Fibroblast of lung (primary cell): ENCODE measurements at regions not wholly inside any gene's neighbourhood (a gene's known extent, or its start where the extent isn't known, plus 50 kb on each side); places are given as distances from the start of the nearest gene placed in this dataset.

ENCODE experiments used
- DNase-seq, 2 donors: peaks; one replicate each; pipeline versions ENCODE4 v3.0.0 to v3.0.0-alpha.2; 2010; ENCODE audit warnings: low read depth in 2 of 2
- H2AFZ ChIP-seq: 2 replicates; pipeline ENCODE4 v1.5.1; 2012; ENCODE audit warnings: low read length, control low read depth, inconsistent platforms
- H3K27ac ChIP-seq: 2 replicates; pipeline ENCODE4 v1.5.1; 2011; ENCODE audit warnings: low read length, control low read depth; ENCODE audit not compliant: insufficient read depth
- H3K27me3 ChIP-seq: 2 replicates; pipeline ENCODE4 v1.5.1; 2011; ENCODE audit warnings: mild to moderate bottlenecking, low read length; ENCODE audit not compliant: control insufficient read depth, insufficient read depth
- H3K36me3 ChIP-seq: 2 replicates; pipeline ENCODE4 v1.5.1; 2011; ENCODE audit warnings: low read length; ENCODE audit not compliant: control insufficient read depth, insufficient read depth
- H3K4me1 ChIP-seq: 2 replicates; pipeline ENCODE4 v1.5.1; 2011; ENCODE audit warnings: low read length; ENCODE audit not compliant: control insufficient read depth, insufficient read depth; ENCODE audit errors: extremely low read depth
- H3K4me2 ChIP-seq: 2 replicates; pipeline ENCODE4 v1.5.1; 2011; ENCODE audit warnings: low read length, control low read depth; ENCODE audit not compliant: insufficient read depth; ENCODE audit errors: extremely low read depth
- H3K4me3 ChIP-seq, 4 experiments: fragments of 200-600 bp in 1 of 4; sonication (generic) in 1 of 4; replicated peaks in 1 of 4; 2 replicates each; pipeline ENCODE4 v1.5.1; 2011 to 2016; ENCODE audit warnings: low read length in 4 of 4, low read depth in 3 of 4, mild to moderate bottlenecking in 3 of 4, control low read depth in 2 of 4, inconsistent platforms in 1 of 4, mixed read lengths in 1 of 4; ENCODE audit not compliant: insufficient read depth in 1 of 4; ENCODE audit errors: control extremely low read depth in 1 of 4
- H3K79me2 ChIP-seq: 2 replicates; pipeline ENCODE4 v1.5.1; 2012; ENCODE audit warnings: mild to moderate bottlenecking, low read length, inconsistent platforms; ENCODE audit not compliant: control insufficient read depth, insufficient read depth
- H3K9ac ChIP-seq: 2 replicates; pipeline ENCODE4 v1.5.1; 2011; ENCODE audit warnings: mild to moderate bottlenecking, low read length, control low read depth; ENCODE audit not compliant: insufficient read depth
- H3K9me3 ChIP-seq: 2 replicates; pipeline ENCODE4 v1.5.1; 2012; ENCODE audit warnings: low read depth, low read length; ENCODE audit not compliant: control insufficient read depth, insufficient read depth
- H4K20me1 ChIP-seq: 2 replicates; pipeline ENCODE4 v1.5.1; 2011; ENCODE audit warnings: low read length; ENCODE audit not compliant: control insufficient read depth, insufficient read depth; ENCODE audit errors: extremely low read depth
- CTCF ChIP-seq, 2 donors: IDR thresholded peaks in 1 of 2; conservative IDR thresholded peaks in 1 of 2; 1 replicate in 1 of 2; 2 replicates in 1 of 2; pipeline ENCODE4 v1.5.1; 2011 to 2012; ENCODE audit warnings: low read length in 2 of 2, control low read depth in 1 of 2, inconsistent platforms in 1 of 2, low read depth in 1 of 2, mild to moderate bottlenecking in 1 of 2
- EZH2 ChIP-seq: IDR thresholded peaks from 2 replicates; pipeline ENCODE4 v1.5.1; 2012; ENCODE audit warnings: low read length, control low read depth, mild to moderate bottlenecking; ENCODE audit errors: missing control alignments

- H3K36me3 ChIP-seq: no peaks in the 10 kb centered on the region
- H3K27me3 ChIP-seq: peaks cover 3% of the 10 kb centered on the region
- no peaks in the 10 kb centered on the region for H4K20me1 ChIP-seq
- TF ChIP-seq EZH2 (no peak), CTCF (conservative IDR thresholded peaks at IDR 0.05 in 1 of 2, IDR thresholded peaks at IDR 0.05 in 1 of 2; ENCODE audit: low read depth in 1 of 2, low read length in 2 of 2) (no peak)
- no peak overlapping the region for H3K27ac ChIP-seq
- no peaks in the 10 kb centered on the region for H3K9me3 ChIP-seq
- no peak overlapping the region for H3K4me2 ChIP-seq
- no peak overlapping the region for H2AFZ ChIP-seq
- H3K4me3 ChIP-seq: no peak overlapping the region
- no peaks in the 10 kb centered on the region for H3K79me2 ChIP-seq
- H3K9ac ChIP-seq: no peak overlapping the region
- no peak for DNase-seq
- H3K4me1 ChIP-seq: no peaks in the 10 kb centered on the region
Observed at GRCh38 chr5:42875211-42875610, 63.5 kb upstream of the SELENOP start.

GRCh38 chr5:42874621-42875198, 63.0 kb upstream of the SELENOP start:
- Histone ChIP-seq H3K27ac (no peak overlapping the region), H4K20me1 (no peaks in the 10 kb centered on the region), H3K4me2 (no peak overlapping the region), H3K79me2 (no peaks in the 10 kb centered on the region), H3K4me1 (no peaks in the 10 kb centered on the region), H3K4me3 (no peak overlapping the region), H2AFZ (no peak overlapping the region), H3K9me3 (no peaks in the 10 kb centered on the region), H3K36me3 (no peaks in the 10 kb centered on the region), H3K27me3 (peaks cover 3% of the 10 kb centered on the region), H3K9ac (no peak overlapping the region)
- no peak for TF ChIP-seq EZH2
- TF ChIP-seq CTCF (conservative IDR thresholded peaks at IDR 0.05 in 1 of 2, IDR thresholded peaks at IDR 0.05 in 1 of 2; ENCODE audit: low read depth in 1 of 2, low read length in 2 of 2): no peak
- no peak for DNase-seq

- TF ChIP-seq EZH2: no peak
- no peak for TF ChIP-seq CTCF (conservative IDR thresholded peaks at IDR 0.05 in 1 of 2, IDR thresholded peaks at IDR 0.05 in 1 of 2; ENCODE audit: low read depth in 1 of 2, low read length in 2 of 2)
- Histone ChIP-seq H3K36me3 (no peaks in the 10 kb centered on the region), H3K4me3 (no peak overlapping the region), H3K27me3 (peaks cover 3% of the 10 kb centered on the region), H3K9me3 (no peaks in the 10 kb centered on the region), H4K20me1 (no peaks in the 10 kb centered on the region), H3K4me1 (no peaks in the 10 kb centered on the region), H3K9ac (no peak overlapping the region), H3K79me2 (no peaks in the 10 kb centered on the region), H3K27ac (no peak overlapping the region), H2AFZ (no peak overlapping the region), H3K4me2 (no peak overlapping the region)
- no peak for DNase-seq
Observed at GRCh38 chr5:42872865-42873264, 61.2 kb upstream of the SELENOP start.
